GM12873 (cell line): ENCODE measurements at regions not wholly inside any gene's neighbourhood (a gene's known extent, or its start where the extent isn't known, plus 50 kb on each side); places are given as distances from the start of the nearest gene placed in this dataset.

Experiments used
- TF ChIP-seq, protein P1 (sequence below): IDR thresholded peaks from 2 replicates; pipeline ENCODE4 v1.5.1; 2012; ENCODE audit warnings: low read depth, mild to moderate bottlenecking, moderate library complexity, low read length, control low read depth; ENCODE audit not compliant: insufficient read depth; ENCODE audit errors: missing control alignments

DNA sequence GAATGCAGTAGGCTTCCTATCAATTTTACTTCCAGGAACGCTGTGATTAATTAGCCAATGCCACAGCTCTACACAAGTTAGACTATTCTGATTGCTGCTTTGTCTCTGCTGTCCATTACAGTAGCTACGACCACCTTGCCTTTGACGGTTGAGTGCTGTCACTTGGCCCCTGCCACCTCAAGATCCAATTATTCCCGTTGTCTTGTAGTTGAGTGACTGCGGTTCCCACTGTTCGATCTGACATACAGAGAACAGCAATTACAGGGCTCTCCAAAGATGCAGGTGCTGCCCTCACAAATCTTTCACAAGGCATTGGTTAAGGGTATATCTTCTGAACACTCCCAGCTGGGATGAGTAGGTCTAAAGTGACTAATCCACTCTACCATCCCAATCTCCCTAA is 393.4 kb upstream of the KIF2A start:
- TF ChIP-seq, protein P1, sequence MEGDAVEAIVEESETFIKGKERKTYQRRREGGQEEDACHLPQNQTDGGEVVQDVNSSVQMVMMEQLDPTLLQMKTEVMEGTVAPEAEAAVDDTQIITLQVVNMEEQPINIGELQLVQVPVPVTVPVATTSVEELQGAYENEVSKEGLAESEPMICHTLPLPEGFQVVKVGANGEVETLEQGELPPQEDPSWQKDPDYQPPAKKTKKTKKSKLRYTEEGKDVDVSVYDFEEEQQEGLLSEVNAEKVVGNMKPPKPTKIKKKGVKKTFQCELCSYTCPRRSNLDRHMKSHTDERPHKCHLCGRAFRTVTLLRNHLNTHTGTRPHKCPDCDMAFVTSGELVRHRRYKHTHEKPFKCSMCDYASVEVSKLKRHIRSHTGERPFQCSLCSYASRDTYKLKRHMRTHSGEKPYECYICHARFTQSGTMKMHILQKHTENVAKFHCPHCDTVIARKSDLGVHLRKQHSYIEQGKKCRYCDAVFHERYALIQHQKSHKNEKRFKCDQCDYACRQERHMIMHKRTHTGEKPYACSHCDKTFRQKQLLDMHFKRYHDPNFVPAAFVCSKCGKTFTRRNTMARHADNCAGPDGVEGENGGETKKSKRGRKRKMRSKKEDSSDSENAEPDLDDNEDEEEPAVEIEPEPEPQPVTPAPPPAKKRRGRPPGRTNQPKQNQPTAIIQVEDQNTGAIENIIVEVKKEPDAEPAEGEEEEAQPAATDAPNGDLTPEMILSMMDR = no peak

GRCh38 chr5:61915646-61916045 is 390.4 kb upstream of the KIF2A start:
- TF ChIP-seq, protein P1 = no peak

- TF ChIP-seq, protein P1 = no peak
These were observed 389.1 kb upstream of the KIF2A start for GRCh38 chr5:61916621-61917620.

- TF ChIP-seq, protein P1 = no peak
These were observed 387.4 kb upstream of the KIF2A start for GRCh38 chr5:61918611-61919010.

GRCh38 chr5:61919920-61920319 is 386.1 kb upstream of the KIF2A start:
- TF ChIP-seq, protein P1 = no peak

DNA sequence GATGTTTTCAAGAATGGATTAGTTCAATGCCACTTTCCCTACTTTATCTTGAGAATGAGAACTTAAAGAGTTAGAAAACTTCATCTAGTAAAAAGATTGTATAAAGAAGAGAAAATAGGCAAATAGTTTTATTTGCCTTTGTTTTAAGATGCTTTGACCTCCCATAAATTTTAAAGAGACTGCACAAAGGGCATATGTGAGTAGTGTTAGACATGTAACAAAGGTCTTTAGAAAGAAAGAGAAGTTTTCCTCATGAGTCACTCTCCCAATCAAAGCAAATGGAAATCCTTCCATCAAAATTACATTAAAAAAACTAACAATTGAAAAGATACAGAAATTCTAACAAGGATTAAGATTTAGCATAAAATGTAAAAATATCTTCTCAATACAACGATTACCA is 381.8 kb upstream of the KIF2A start:
- TF ChIP-seq, protein P1 = no peak

DNA sequence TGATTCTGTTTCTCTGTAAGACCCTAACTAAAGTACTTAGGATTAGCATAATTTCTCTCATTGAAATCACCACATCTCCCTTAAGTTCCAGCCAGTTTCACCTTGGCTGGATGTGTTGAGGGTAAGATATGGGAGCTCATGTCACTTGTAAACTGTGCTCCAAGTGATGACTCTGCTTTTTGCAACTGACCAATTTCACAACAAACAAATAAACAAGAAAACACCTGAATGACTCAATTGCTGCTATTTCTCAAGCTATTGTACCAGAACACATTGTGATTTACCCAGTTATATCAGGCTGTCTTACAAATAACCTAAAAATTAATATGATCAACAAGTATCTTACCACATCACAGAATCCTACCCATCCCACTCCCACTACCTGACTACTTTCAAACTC is 379.1 kb upstream of the KIF2A start:
- TF ChIP-seq, protein P1 = no peak
